ENCODE measurements at regions not wholly inside any gene's neighbourhood (a gene's known extent, or its start where the extent isn't known, plus 50 kb on each side); places are given as distances from the start of the nearest gene placed in this dataset.

DNA sequence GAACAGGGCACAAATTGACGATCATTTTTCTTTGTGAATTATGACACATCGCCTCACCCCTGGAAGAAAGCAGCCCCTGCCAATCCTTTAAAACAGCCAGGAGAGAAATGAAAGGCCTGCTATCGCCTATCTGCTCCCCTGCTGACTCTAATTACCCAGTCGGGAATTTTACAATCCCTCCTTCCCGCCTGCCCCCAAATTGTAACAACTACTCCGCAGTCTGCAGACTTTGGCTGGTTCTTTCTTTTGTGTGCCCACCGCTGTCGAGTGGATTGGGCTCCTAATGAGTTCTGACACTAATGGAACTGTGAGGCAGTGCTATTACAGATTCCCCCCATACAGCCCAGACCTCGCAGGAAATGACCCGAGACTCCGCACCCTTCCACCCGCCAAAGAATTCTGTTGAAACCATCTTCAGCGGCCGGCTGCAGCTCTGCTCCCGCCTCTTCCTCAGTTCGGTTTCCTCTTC, 281.2 kb upstream of the PARD3B start:
- H3K4me3 ChIP-seq: no peak overlapping the region
- in situ Hi-C loops (cut with MboI; ENCODE audit: low pct_ligation_motif_present in 1 of 4, low pct_unique_long_range_greater_than_20kb in 1 of 4, low sequenced_read_pairs in 3 of 4) (no loop called here), intact Hi-C loops (cut with DNase I; ENCODE audit: low total_unique reads) (no loop called here)
- TF ChIP-seq, protein P1, sequence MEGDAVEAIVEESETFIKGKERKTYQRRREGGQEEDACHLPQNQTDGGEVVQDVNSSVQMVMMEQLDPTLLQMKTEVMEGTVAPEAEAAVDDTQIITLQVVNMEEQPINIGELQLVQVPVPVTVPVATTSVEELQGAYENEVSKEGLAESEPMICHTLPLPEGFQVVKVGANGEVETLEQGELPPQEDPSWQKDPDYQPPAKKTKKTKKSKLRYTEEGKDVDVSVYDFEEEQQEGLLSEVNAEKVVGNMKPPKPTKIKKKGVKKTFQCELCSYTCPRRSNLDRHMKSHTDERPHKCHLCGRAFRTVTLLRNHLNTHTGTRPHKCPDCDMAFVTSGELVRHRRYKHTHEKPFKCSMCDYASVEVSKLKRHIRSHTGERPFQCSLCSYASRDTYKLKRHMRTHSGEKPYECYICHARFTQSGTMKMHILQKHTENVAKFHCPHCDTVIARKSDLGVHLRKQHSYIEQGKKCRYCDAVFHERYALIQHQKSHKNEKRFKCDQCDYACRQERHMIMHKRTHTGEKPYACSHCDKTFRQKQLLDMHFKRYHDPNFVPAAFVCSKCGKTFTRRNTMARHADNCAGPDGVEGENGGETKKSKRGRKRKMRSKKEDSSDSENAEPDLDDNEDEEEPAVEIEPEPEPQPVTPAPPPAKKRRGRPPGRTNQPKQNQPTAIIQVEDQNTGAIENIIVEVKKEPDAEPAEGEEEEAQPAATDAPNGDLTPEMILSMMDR (IDR thresholded peaks at IDR 0.05): no peak
- TF ChIP-seq EP300 (IDR thresholded peaks at IDR 0.05; ENCODE audit: low read depth) (no peak), POLR2AphosphoS5 (IDR thresholded peaks at IDR 0.05) (no peak), POLR2A (IDR thresholded peaks at IDR 0.05) (no peak)
- H3K27me3 ChIP-seq: no peaks in the 10 kb centered on the region
- H3K4me1 ChIP-seq: peaks cover 0 to 8% (median 0%) of the 10 kb centered on the region in 4 donors
- 86 to 98% methylated on average over 5 to 16 of the region's 16 CpGs for WGBS, 2 donors (ENCODE audit: low coverage in 1 of 2)
- H3K36me3 ChIP-seq: no peaks in the 10 kb centered on the region
- H3K9me3 ChIP-seq: no peaks in the 10 kb centered on the region
- no peak overlapping the region for H3K27ac ChIP-seq
- DNase-seq: no peak

DNA sequence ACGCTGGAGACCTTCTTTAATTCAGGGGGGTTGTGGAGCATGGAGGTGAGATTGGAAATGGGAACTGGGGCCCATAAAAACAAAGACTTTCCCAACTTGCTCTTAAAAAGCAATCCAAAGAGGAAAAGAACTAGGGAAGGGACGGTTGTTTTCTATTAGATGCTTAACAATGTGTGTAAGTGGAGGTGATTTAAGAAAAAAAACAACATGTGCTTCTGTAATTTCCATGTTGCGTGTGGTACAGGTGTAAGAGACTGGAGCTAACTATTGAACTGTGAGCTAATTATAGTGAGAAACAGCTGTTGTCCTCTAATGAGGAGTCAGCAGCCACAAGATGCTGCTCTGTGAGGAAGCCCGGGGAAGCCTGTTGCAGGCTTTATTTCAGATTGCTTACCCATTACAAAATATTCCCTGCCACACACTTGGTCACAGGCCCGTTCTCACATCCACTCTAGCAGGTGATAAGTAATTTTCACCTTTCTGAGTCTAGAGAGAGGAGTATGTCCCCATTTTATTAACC, 280.6 kb upstream of the PARD3B start:
- Histone ChIP-seq H3K4me3 (no peak overlapping the region), H3K27ac (no peak overlapping the region), H3K9me3 (no peaks in the 10 kb centered on the region), H3K36me3 (no peaks in the 10 kb centered on the region), H3K4me1 (peaks cover 0 to 8% (median 0%) of the 10 kb centered on the region in 4 donors), H3K27me3 (no peaks in the 10 kb centered on the region)
- WGBS, 2 donors (ENCODE audit: low coverage in 1 of 2): 47 to 74% methylated on average over 4 to 5 of the region's 5 CpGs
- no peak for DNase-seq
- in situ Hi-C loops (cut with MboI; ENCODE audit: low pct_ligation_motif_present in 1 of 4, low pct_unique_long_range_greater_than_20kb in 1 of 4, low sequenced_read_pairs in 3 of 4): no loop called here
- TF ChIP-seq POLR2AphosphoS5 (IDR thresholded peaks at IDR 0.05): no peak
- TF ChIP-seq EP300 (IDR thresholded peaks at IDR 0.05; ENCODE audit: low read depth): no peak
- TF ChIP-seq POLR2A (IDR thresholded peaks at IDR 0.05): no peak
- TF ChIP-seq, protein P1 (IDR thresholded peaks at IDR 0.05): no peak
- intact Hi-C loops (cut with DNase I; ENCODE audit: low total_unique reads): no loop called here

DNA sequence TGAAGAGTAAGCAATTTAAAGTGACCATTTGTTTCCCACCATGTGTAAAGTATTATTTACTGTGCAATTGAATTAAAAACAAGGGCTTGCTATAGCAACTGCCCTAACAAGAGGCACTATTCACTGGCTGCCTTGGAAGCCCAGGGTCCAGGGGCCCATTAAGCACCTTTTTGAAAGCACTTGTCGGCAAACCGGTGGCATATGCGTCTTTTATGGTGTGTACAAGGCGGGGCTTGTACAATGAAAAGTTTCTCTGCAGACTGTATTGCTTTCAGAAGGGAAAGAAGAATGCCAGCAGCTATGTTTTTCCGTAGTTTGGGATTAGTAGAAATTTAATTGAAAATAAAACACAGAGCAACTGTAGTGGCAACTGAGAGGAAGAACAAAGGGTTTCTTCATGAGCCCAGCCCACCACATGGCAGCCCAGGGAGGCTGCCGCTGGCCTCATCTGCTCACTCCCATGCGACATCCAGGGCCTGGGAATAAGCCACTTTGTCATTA, 279.5 kb upstream of the PARD3B start:
- 31 to 52% methylated on average over 3 to 7 of the region's 7 CpGs for WGBS, 2 donors (ENCODE audit: low coverage in 1 of 2)
- H3K36me3 ChIP-seq: no peaks in the 10 kb centered on the region
- TF ChIP-seq, protein P1 (IDR thresholded peaks at IDR 0.05): no peak
- TF ChIP-seq EP300 (IDR thresholded peaks at IDR 0.05; ENCODE audit: low read depth): no peak
- no peak for TF ChIP-seq POLR2AphosphoS5 (IDR thresholded peaks at IDR 0.05)
- no peak for TF ChIP-seq POLR2A (IDR thresholded peaks at IDR 0.05)
- DNase-seq: no peak
- H3K27ac ChIP-seq: no peak overlapping the region
- no peaks in the 10 kb centered on the region for H3K27me3 ChIP-seq
- no peaks in the 10 kb centered on the region for H3K9me3 ChIP-seq
- H3K4me3 ChIP-seq: no peak overlapping the region
- in situ Hi-C loops (cut with MboI; ENCODE audit: low pct_ligation_motif_present in 1 of 4, low pct_unique_long_range_greater_than_20kb in 1 of 4, low sequenced_read_pairs in 3 of 4) (no loop called here), intact Hi-C loops (cut with DNase I; ENCODE audit: low total_unique reads) (no loop called here)
- H3K4me1 ChIP-seq: no peaks in the 10 kb centered on the region

DNA sequence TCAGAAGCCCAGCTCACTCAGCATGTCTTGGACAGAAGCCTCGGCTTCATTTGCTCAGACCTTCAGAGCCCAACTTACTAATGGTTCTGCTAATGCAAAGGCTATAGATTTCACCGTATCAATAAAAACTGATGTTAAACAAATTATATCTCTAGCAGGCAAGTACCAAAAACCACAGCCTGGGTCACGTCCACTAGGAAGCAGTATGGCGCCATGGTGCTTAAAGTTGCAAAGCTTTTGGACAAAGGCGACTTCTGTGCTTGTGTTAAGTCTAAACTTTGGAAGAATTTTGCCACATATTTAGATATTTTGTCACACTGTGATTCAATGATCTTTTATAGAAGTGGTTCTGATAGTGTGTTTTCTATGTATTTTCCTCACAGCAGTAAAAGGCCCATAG, 276.8 kb upstream of the PARD3B start:
- Histone ChIP-seq H3K9me3 (no peaks in the 10 kb centered on the region), H3K27ac (no peak overlapping the region), H3K36me3 (no peaks in the 10 kb centered on the region), H3K27me3 (no peaks in the 10 kb centered on the region), H3K4me1 (no peaks in the 10 kb centered on the region), H3K4me3 (no peak overlapping the region)
- in situ Hi-C loops (cut with MboI; ENCODE audit: low pct_ligation_motif_present in 1 of 4, low pct_unique_long_range_greater_than_20kb in 1 of 4, low sequenced_read_pairs in 3 of 4) (no loop called here), intact Hi-C loops (cut with DNase I; ENCODE audit: low total_unique reads) (no loop called here)
- 93 to 95% methylated on average over 4 to 5 of the region's 5 CpGs for WGBS, 2 donors (ENCODE audit: low coverage in 1 of 2)
- TF ChIP-seq, protein P1 (IDR thresholded peaks at IDR 0.05): no peak
- TF ChIP-seq POLR2A (IDR thresholded peaks at IDR 0.05) (no peak), POLR2AphosphoS5 (IDR thresholded peaks at IDR 0.05) (no peak), EP300 (IDR thresholded peaks at IDR 0.05; ENCODE audit: low read depth) (no peak)
- no peak for DNase-seq
